SU-DHL-6 (cell line): ENCODE measurements at regions not wholly inside any gene's neighbourhood (a gene's known extent, or its start where the extent isn't known, plus 50 kb on each side); places are given as distances from the start of the nearest gene placed in this dataset.

Source experiments
- CTCF ChIP-seq: fragments of 200-600 bp; sonication (generic); IDR thresholded peaks from one replicate; pipeline ENCODE4 v1.5.1; 2017; ENCODE audit warnings: antibody characterized with exemption, mild to moderate bottlenecking, low read length, moderate library complexity; ENCODE audit not compliant: insufficient read depth, poor library complexity, severe bottlenecking
- EZH2phosphoT487 ChIP-seq: fragments of 200-600 bp; sonication (generic), shearing (Covaris generic); conservative IDR thresholded peaks from 2 replicates; pipeline ENCODE4 v1.6.1; 2018; ENCODE audit warnings: mild to moderate bottlenecking, antibody characterized with exemption, low read length, moderate library complexity, mixed read lengths

GRCh38 chr10:78739444-78740053 is 329.2 kb upstream of the ZMIZ1 start:
- TF ChIP-seq EZH2phosphoT487, result no peak
- TF ChIP-seq CTCF, result no peak
